Gastroesophageal sphincter (tissue), 3 donors: ENCODE measurements at regions not wholly inside any gene's neighbourhood (a gene's known extent, or its start where the extent isn't known, plus 50 kb on each side); places are given as distances from the start of the nearest gene placed in this dataset.

ENCODE experiments used
- EP300 ChIP-seq: sonication (generic); formaldehyde crosslinking; IDR thresholded peaks from one replicate; pipeline ENCODE4 v1.6.1; 2017; ENCODE audit warnings: antibody characterized with exemption, mild to moderate bottlenecking
- POLR2A ChIP-seq, 2 donors: fragments of 450-650 bp; IDR thresholded peaks; one replicate each; pipeline ENCODE4 v1.6.1; 2017; ENCODE audit warnings: antibody characterized with exemption in 2 of 2, mild to moderate bottlenecking in 2 of 2, moderate library complexity in 1 of 2
- POLR2AphosphoS5 ChIP-seq: sonication (generic); formaldehyde crosslinking; IDR thresholded peaks from one replicate; pipeline ENCODE4 v1.6.1; 2017; ENCODE audit warnings: antibody characterized with exemption
- TF ChIP-seq, protein P1 (sequence below), 4 experiments: fragments of 200-600 bp in 2 of 4; fragments of 450-650 bp in 2 of 4; sonication (generic) in 1 of 4; IDR thresholded peaks; one replicate each; pipeline ENCODE4 v1.5.1; 2017 to 2019; ENCODE audit warnings: antibody characterized with exemption in 4 of 4, mild to moderate bottlenecking in 2 of 4, moderate library complexity in 2 of 4

DNA sequence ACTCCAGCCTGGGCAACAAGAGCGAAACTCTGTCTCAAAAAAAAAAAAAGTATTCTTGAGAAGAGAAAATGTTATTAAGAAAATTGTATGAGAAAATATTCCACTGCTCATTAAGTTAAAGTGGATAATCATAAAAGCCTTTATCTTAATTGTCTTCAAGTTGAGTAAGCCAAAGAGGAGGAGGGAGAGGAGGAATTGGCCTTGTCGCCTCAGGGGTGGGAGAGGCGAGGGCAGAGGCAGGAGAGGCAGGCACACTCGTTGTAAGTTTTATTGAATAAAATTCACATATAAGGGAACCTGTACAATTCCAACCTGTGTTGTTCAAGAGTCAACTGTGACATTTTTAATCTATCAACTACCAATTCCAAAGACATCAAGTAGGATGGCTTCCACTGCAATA lies 820.3 kb downstream of the USP25 start:
- TF ChIP-seq EP300 (no peak), POLR2A (IDR thresholded peaks at IDR 0.05) (no peak), POLR2AphosphoS5 (no peak)
- TF ChIP-seq, protein P1, sequence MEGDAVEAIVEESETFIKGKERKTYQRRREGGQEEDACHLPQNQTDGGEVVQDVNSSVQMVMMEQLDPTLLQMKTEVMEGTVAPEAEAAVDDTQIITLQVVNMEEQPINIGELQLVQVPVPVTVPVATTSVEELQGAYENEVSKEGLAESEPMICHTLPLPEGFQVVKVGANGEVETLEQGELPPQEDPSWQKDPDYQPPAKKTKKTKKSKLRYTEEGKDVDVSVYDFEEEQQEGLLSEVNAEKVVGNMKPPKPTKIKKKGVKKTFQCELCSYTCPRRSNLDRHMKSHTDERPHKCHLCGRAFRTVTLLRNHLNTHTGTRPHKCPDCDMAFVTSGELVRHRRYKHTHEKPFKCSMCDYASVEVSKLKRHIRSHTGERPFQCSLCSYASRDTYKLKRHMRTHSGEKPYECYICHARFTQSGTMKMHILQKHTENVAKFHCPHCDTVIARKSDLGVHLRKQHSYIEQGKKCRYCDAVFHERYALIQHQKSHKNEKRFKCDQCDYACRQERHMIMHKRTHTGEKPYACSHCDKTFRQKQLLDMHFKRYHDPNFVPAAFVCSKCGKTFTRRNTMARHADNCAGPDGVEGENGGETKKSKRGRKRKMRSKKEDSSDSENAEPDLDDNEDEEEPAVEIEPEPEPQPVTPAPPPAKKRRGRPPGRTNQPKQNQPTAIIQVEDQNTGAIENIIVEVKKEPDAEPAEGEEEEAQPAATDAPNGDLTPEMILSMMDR (IDR thresholded peaks at IDR 0.05), result no peak
